HepG2 (cell line): ENCODE measurements at regions not wholly inside any gene's neighbourhood (a gene's known extent, or its start where the extent isn't known, plus 50 kb on each side); places are given as distances from the start of the nearest gene placed in this dataset.
A peak's percentile ranks its signal among the peaks of the same experiment; 100 is the strongest.

Experiments used
- HIVEP1 ChIP-seq: sonication (generic); formaldehyde crosslinking; IDR thresholded peaks from 2 replicates; pipeline ENCODE4 v1.4.0; 2020; ENCODE audit warnings: mild to moderate bottlenecking, missing genetic modification reagents
- HNRNPK ChIP-seq: fragments of 200-400 bp; formaldehyde crosslinking; IDR thresholded peaks from 2 replicates; pipeline ENCODE4 v1.6.1; 2018; ENCODE audit warnings: low read length, low read depth, moderate library complexity, mild to moderate bottlenecking; ENCODE audit not compliant: poor library complexity, severe bottlenecking
- MED13 ChIP-seq: sonication (generic); formaldehyde crosslinking; IDR thresholded peaks from 2 replicates; pipeline ENCODE4 v1.5.0; 2020; ENCODE audit warnings: missing genetic modification reagents
- PAX8 ChIP-seq: sonication (generic); formaldehyde crosslinking; IDR thresholded peaks from 2 replicates; pipeline ENCODE4 v1.8.0; 2022; ENCODE audit warnings: mild to moderate bottlenecking, missing genetic modification reagents, borderline replicate concordance
- RBAK ChIP-seq: sonication (generic); formaldehyde crosslinking; IDR thresholded peaks from 2 replicates; pipeline ENCODE4 v1.5.1; 2020; ENCODE audit warnings: mild to moderate bottlenecking, missing genetic modification reagents
- RBM22 ChIP-seq: fragments of 200-400 bp; formaldehyde crosslinking; optimal IDR thresholded peaks from 2 replicates; pipeline ENCODE3; 2017; ENCODE audit warnings: mild to moderate bottlenecking, low read length, moderate library complexity
- TCF12 ChIP-seq, 2 experiments: fragments of 450-650 bp in 1 of 2; sonication (generic) in 1 of 2; formaldehyde crosslinking in 1 of 2; IDR thresholded peaks; 2 replicates each; pipeline versions ENCODE4 v1.6.1 to v1.8.0; 2017 to 2022; ENCODE audit warnings: antibody characterized with exemption in 1 of 2, mild to moderate bottlenecking in 1 of 2, missing genetic modification reagents in 1 of 2, moderate library complexity in 1 of 2
- ZBTB3 ChIP-seq: sonication (generic); formaldehyde crosslinking; IDR thresholded peaks from 2 replicates; pipeline ENCODE4 v1.4.0; 2020; ENCODE audit warnings: low read depth, mild to moderate bottlenecking, moderate library complexity, missing genetic modification reagents, borderline replicate concordance
- TF ChIP-seq, protein P1 (sequence below): sonication (generic); formaldehyde crosslinking; conservative IDR thresholded peaks from 2 replicates; pipeline ENCODE4 v1.4.0; 2020; ENCODE audit warnings: missing genetic modification reagents
- TF ChIP-seq, protein P2 (sequence below): sonication (generic); formaldehyde crosslinking; IDR thresholded peaks from 2 replicates; pipeline ENCODE4 v1.5.1; 2020; ENCODE audit warnings: mild to moderate bottlenecking, missing genetic modification reagents
- TF ChIP-seq, protein P3 (sequence below): sonication (generic); formaldehyde crosslinking; IDR thresholded peaks from 2 replicates; pipeline ENCODE4 v1.4.0; 2020; ENCODE audit warnings: mild to moderate bottlenecking, missing genetic modification reagents
- TF ChIP-seq, protein P4 (sequence below): sonication (generic); formaldehyde crosslinking; IDR thresholded peaks from 2 replicates; pipeline ENCODE4 v1.5.0; 2020; ENCODE audit warnings: mild to moderate bottlenecking, missing genetic modification reagents, borderline replicate concordance
- TF ChIP-seq, protein P5 (sequence below): sonication (generic); formaldehyde crosslinking; conservative IDR thresholded peaks from 2 replicates; pipeline ENCODE4 v1.4.0; 2020; ENCODE audit warnings: missing genetic modification reagents

DNA sequence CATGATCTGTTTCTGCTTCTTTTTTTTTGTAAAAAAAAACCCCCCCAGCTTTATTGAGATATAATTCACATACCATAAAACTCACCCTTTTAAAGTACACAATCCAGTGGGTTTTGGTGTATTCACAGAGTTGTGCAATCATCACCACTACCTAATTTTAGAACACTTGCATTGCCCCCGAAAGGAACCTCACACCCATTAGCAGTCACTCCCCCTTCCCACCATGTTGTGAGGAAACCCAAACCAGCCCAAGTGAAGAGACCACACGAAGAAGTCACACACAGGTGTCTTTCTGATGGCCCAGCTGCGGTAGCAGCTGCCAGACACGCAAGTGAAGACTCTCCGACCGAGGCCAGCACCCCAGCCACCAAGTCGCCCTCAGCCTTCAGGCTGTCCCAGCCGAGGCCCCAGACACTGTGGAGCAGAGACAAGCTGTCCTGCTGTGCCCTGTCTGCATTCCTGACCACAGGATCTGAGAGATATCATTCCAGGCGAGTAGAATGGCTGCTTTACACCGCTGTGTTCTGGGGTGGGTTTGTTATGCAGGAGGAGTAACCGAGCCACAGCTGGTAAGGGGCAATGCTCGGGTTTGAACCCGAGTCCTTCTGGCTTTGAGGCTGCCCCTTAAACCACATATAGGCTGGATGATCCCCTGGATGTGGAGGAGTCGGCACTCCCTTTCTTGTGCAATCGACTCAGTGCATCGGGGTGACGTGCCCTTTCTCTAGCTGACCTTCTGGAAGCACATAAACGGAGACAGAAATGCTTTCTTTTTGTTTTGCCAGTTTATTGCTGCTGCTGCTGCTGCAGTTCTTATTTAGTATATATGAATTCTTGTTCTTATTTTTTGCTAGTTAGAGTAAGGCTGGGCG, 59.1 kb upstream of the PTPN1 start (continued):
- TF ChIP-seq, protein P1, sequence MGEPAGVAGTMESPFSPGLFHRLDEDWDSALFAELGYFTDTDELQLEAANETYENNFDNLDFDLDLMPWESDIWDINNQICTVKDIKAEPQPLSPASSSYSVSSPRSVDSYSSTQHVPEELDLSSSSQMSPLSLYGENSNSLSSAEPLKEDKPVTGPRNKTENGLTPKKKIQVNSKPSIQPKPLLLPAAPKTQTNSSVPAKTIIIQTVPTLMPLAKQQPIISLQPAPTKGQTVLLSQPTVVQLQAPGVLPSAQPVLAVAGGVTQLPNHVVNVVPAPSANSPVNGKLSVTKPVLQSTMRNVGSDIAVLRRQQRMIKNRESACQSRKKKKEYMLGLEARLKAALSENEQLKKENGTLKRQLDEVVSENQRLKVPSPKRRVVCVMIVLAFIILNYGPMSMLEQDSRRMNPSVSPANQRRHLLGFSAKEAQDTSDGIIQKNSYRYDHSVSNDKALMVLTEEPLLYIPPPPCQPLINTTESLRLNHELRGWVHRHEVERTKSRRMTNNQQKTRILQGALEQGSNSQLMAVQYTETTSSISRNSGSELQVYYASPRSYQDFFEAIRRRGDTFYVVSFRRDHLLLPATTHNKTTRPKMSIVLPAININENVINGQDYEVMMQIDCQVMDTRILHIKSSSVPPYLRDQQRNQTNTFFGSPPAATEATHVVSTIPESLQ (CRISPR knock-in tag) = no peak
- TF ChIP-seq RBM22 = no peak
- TF ChIP-seq HIVEP1 (CRISPR knock-in tag) = 0 out of 2 replicates have a peak, but pooled peaks have one; percentile 30
- peak; percentile 52; the same call in 1 of the 2 replicates for TF ChIP-seq ZBTB3
- TF ChIP-seq MED13 (CRISPR knock-in tag) = no peak
- TF ChIP-seq, protein P2, sequence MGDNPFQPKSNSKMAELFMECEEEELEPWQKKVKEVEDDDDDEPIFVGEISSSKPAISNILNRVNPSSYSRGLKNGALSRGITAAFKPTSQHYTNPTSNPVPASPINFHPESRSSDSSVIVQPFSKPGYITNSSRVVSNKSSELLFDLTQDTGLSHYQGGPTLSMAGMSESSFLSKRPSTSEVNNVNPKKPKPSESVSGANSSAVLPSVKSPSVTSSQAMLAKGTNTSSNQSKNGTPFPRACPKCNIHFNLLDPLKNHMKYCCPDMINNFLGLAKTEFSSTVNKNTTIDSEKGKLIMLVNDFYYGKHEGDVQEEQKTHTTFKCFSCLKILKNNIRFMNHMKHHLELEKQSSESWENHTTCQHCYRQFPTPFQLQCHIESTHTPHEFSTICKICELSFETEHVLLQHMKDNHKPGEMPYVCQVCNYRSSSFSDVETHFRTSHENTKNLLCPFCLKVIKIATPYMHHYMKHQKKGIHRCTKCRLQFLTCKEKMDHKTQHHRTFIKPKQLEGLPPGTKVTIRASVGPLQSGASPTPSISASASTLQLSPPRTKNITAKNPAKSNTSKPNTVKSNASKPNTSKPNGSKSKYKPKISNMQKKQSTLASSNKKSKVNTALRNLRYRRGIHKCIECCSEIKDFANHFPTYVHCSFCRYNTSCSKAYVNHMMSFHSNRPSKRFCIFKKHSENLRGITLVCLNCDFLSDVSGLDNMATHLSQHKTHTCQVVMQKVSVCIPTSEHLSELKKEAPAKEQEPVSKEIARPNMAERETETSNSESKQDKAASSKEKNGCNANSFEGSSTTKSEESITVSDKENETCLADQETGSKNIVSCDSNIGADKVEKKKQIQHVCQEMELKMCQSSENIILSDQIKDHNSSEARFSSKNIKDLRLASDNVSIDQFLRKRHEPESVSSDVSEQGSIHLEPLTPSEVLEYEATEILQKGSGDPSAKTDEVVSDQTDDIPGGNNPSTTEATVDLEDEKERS (CRISPR knock-in tag) = peak; percentile 51; the same call in 1 of the 2 replicates
- TF ChIP-seq, protein P3, sequence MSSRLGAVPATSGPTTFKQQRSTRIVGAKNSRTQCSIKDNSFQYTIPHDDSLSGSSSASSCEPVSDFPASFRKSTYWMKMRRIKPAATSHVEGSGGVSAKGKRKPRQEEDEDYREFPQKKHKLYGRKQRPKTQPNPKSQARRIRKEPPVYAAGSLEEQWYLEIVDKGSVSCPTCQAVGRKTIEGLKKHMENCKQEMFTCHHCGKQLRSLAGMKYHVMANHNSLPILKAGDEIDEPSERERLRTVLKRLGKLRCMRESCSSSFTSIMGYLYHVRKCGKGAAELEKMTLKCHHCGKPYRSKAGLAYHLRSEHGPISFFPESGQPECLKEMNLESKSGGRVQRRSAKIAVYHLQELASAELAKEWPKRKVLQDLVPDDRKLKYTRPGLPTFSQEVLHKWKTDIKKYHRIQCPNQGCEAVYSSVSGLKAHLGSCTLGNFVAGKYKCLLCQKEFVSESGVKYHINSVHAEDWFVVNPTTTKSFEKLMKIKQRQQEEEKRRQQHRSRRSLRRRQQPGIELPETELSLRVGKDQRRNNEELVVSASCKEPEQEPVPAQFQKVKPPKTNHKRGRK (CRISPR knock-in tag) = no peak
- TF ChIP-seq, protein P4, sequence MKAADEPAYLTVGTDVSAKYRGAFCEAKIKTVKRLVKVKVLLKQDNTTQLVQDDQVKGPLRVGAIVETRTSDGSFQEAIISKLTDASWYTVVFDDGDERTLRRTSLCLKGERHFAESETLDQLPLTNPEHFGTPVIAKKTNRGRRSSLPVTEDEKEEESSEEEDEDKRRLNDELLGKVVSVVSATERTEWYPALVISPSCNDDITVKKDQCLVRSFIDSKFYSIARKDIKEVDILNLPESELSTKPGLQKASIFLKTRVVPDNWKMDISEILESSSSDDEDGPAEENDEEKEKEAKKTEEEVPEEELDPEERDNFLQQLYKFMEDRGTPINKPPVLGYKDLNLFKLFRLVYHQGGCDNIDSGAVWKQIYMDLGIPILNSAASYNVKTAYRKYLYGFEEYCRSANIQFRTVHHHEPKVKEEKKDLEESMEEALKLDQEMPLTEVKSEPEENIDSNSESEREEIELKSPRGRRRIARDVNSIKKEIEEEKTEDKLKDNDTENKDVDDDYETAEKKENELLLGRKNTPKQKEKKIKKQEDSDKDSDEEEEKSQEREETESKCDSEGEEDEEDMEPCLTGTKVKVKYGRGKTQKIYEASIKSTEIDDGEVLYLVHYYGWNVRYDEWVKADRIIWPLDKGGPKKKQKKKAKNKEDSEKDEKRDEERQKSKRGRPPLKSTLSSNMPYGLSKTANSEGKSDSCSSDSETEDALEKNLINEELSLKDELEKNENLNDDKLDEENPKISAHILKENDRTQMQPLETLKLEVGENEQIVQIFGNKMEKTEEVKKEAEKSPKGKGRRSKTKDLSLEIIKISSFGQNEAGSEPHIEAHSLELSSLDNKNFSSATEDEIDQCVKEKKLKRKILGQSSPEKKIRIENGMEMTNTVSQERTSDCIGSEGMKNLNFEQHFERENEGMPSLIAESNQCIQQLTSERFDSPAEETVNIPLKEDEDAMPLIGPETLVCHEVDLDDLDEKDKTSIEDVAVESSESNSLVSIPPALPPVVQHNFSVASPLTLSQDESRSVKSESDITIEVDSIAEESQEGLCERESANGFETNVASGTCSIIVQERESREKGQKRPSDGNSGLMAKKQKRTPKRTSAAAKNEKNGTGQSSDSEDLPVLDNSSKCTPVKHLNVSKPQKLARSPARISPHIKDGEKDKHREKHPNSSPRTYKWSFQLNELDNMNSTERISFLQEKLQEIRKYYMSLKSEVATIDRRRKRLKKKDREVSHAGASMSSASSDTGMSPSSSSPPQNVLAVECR (CRISPR knock-in tag) = peak; percentile 54; the same call in 1 of the 2 replicates
- TF ChIP-seq, protein P5, sequence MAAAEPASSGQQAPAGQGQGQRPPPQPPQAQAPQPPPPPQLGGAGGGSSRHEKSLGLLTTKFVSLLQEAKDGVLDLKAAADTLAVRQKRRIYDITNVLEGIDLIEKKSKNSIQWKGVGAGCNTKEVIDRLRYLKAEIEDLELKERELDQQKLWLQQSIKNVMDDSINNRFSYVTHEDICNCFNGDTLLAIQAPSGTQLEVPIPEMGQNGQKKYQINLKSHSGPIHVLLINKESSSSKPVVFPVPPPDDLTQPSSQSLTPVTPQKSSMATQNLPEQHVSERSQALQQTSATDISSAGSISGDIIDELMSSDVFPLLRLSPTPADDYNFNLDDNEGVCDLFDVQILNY (CRISPR knock-in tag) = no peak
- TF ChIP-seq HNRNPK = no peak
- TF ChIP-seq TCF12 (IDR thresholded peaks at IDR 0.05) = no peak
- TF ChIP-seq TCF12 (CRISPR knock-in tag; IDR thresholded peaks at IDR 0.05) = no peak
- 0 out of 2 replicates have a peak, but pooled peaks have one; percentile 14 for TF ChIP-seq RBAK
- TF ChIP-seq PAX8 = no peak
